Nephron progenitor cell (in vitro differentiated cells): ENCODE measurements at regions not wholly inside any gene's neighbourhood (a gene's known extent, or its start where the extent isn't known, plus 50 kb on each side); places are given as distances from the start of the nearest gene placed in this dataset.

ENCODE experiments used
- DNase-seq: peaks from one replicate; pipeline ENCODE4 v3.0.0; 2021
- H3K27ac Mint-ChIP-seq: 2 replicates; pipeline ENCODE4 v1.8.0; 2021; ENCODE audit warnings: mild to moderate bottlenecking, moderate library complexity, mixed read lengths
- H3K27me3 Mint-ChIP-seq: 2 replicates; pipeline ENCODE4 v1.8.0; 2021; ENCODE audit warnings: mild to moderate bottlenecking, low read depth, mixed read lengths; ENCODE audit not compliant: poor library complexity
- H3K36me3 Mint-ChIP-seq: 2 replicates; pipeline ENCODE4 v1.8.0; 2021; ENCODE audit warnings: low read depth, mixed read lengths
- H3K4me1 Mint-ChIP-seq: 2 replicates; pipeline ENCODE4 v1.8.0; 2021; ENCODE audit warnings: mixed read lengths
- H3K4me3 Mint-ChIP-seq: 2 replicates; pipeline ENCODE4 v1.8.0; 2021; ENCODE audit warnings: mild to moderate bottlenecking, moderate library complexity, mixed read lengths
- H3K9me3 Mint-ChIP-seq: 2 replicates; pipeline ENCODE4 v1.8.0; 2021; ENCODE audit warnings: mild to moderate bottlenecking, moderate library complexity, mixed read lengths
- CTCF ChIP-seq: fragments of 200-600 bp; sonication (generic); IDR thresholded peaks from 2 replicates; pipeline ENCODE4 v1.5.0; 2021; ENCODE audit warnings: antibody characterized with exemption

- peak; percentile 72 for TF ChIP-seq CTCF
- Mint-ChIP-seq H3K27me3 (peaks cover 11% of the 10 kb centered on the region), H3K4me3 (no peak overlapping the region), H3K4me1 (peaks cover 31% of the 10 kb centered on the region), H3K27ac (no peak overlapping the region), H3K36me3 (no peaks in the 10 kb centered on the region), H3K9me3 (peaks cover 9% of the 10 kb centered on the region)
- DNase-seq: peak; percentile 28
Observed at GRCh38 chr1:209202830-209203532, 380.5 kb upstream of the CAMK1G start.

GRCh38 chr1:209203533-209203895, 380.0 kb upstream of the CAMK1G start:
- peaks cover 3% of the 10 kb centered on the region for H3K9me3 Mint-ChIP-seq
- H3K4me3 Mint-ChIP-seq: no peak overlapping the region
- peaks cover 33% of the 10 kb centered on the region for H3K4me1 Mint-ChIP-seq
- H3K36me3 Mint-ChIP-seq: no peaks in the 10 kb centered on the region
- H3K27me3 Mint-ChIP-seq: peaks cover 15% of the 10 kb centered on the region
- TF ChIP-seq CTCF: no peak
- no peak overlapping the region for H3K27ac Mint-ChIP-seq
- DNase-seq: no peak

- TF ChIP-seq CTCF: no peak
- no peak for DNase-seq
- H3K4me3 Mint-ChIP-seq: no peak overlapping the region
- H3K4me1 Mint-ChIP-seq: peaks cover 21% of the 10 kb centered on the region
- H3K9me3 Mint-ChIP-seq: no peaks in the 10 kb centered on the region
- no peak overlapping the region for H3K27ac Mint-ChIP-seq
- peaks cover 24% of the 10 kb centered on the region for H3K27me3 Mint-ChIP-seq
- H3K36me3 Mint-ChIP-seq: no peaks in the 10 kb centered on the region
Observed at GRCh38 chr1:209205039-209205438, 378.5 kb upstream of the CAMK1G start.

- Mint-ChIP-seq H3K9me3 (no peaks in the 10 kb centered on the region), H3K4me3 (peak overlapping the region; percentile 84), H3K27ac (no peak overlapping the region), H3K4me1 (peaks cover 18% of the 10 kb centered on the region), H3K36me3 (no peaks in the 10 kb centered on the region), H3K27me3 (peaks cover 26% of the 10 kb centered on the region)
- no peak for DNase-seq
- TF ChIP-seq CTCF: no peak
Observed at GRCh38 chr1:209207126-209207700, 376.3 kb upstream of the CAMK1G start.

GRCh38 chr1:209207701-209208286, 375.7 kb upstream of the CAMK1G start:
- TF ChIP-seq CTCF: peak; percentile 77
- Mint-ChIP-seq H3K4me1 (peaks cover 18% of the 10 kb centered on the region), H3K27me3 (peaks cover 26% of the 10 kb centered on the region), H3K27ac (no peak overlapping the region), H3K36me3 (no peaks in the 10 kb centered on the region), H3K9me3 (no peaks in the 10 kb centered on the region), H3K4me3 (peak overlapping the region; percentile 84)
- peak; percentile 83 for DNase-seq
